K562 (cell line): ENCODE measurements at regions not wholly inside any gene's neighbourhood (a gene's known extent, or its start where the extent isn't known, plus 50 kb on each side); places are given as distances from the start of the nearest gene placed in this dataset.

Experiments
- ATAC-seq: fragments of 200-7000 bp; cut with Tn5 transposase; 3 replicates; pipeline ENCODE4 v1.9.1; 2020; ENCODE audit warnings: moderate library complexity
- BruUV-seq: library from RNA; stranded (reverse); fragments of 400-500 nt; replicated peaks from 2 replicates; lab custom pipeline; 2021; lab: Mats Ljungman, UMichigan
- CTCF ChIA-PET: fragments of 300-600 bp; formaldehyde crosslinking; extraction: SDS; loops from one replicate; lab custom pipeline; 2021; ENCODE audit warnings: low intra/inter-chr PET ratio; lab: Yijun Ruan, JAX
- POLR2A ChIA-PET: fragments of 300-600, 350-650 bp; sonication (Branson Sonifier 250); formaldehyde crosslinking; extraction: SDS; loops from one replicate; lab custom pipeline; 2021; ENCODE audit warnings: antibody characterized with exemption, inconsistent platforms; lab: Yijun Ruan, JAX
- DNase-seq, 4 experiments: peaks; one replicate each; pipeline versions ENCODE4 v3.0.0 to v3.0.0-alpha.2; 2011 to 2018; ENCODE audit warnings: low spot score in 3 of 4, mixed read lengths in 3 of 4; ENCODE audit errors: extremely low read depth in 1 of 4
- FAIRE-seq: peaks from 2 replicates; lab custom pipeline; 2011; peaks lifted over from hg19 to GRCh38; lab: Jason Lieb, UNC
- H2AFZ ChIP-seq: 2 replicates; pipeline ENCODE4 v1.6.0; 2011; ENCODE audit warnings: low read depth, low read length, control low read depth, inconsistent platforms
- H3K27ac ChIP-seq: fragments of 200-600 bp; 3 replicates; pipeline ENCODE4 v1.8.0; 2011; ENCODE audit warnings: low read depth, mild to moderate bottlenecking, control low read depth, inconsistent platforms, low read length, moderate library complexity, mixed read lengths; ENCODE audit errors: extremely low read depth
- H3K27me3 ChIP-seq, 2 experiments: fragments of 300-600 bp in 1 of 2; 2 replicates in 1 of 2; 3 replicates in 1 of 2; pipeline versions ENCODE4 v1.6.0 to v1.8.0; 2011; ENCODE audit warnings: inconsistent platforms in 2 of 2, low read length in 2 of 2, mild to moderate bottlenecking in 1 of 2, mixed read lengths in 1 of 2, moderate library complexity in 1 of 2; ENCODE audit not compliant: control insufficient read depth in 2 of 2, insufficient read depth in 2 of 2
- H3K36me3 ChIP-seq: fragments of 300-600 bp; 3 replicates; pipeline ENCODE4 v1.8.0; 2011; ENCODE audit warnings: mild to moderate bottlenecking, low read length, inconsistent platforms; ENCODE audit not compliant: control insufficient read depth, insufficient read depth
- H3K4me1 ChIP-seq, 2 experiments: fragments of 200-600 bp in 1 of 2; replicated peaks in 1 of 2; 2 replicates in 1 of 2; 3 replicates in 1 of 2; pipeline versions ENCODE4 v1.5.1 to v1.8.0; 2011; ENCODE audit warnings: inconsistent platforms in 2 of 2, low read length in 2 of 2, mild to moderate bottlenecking in 1 of 2, mixed read lengths in 1 of 2, moderate library complexity in 1 of 2; ENCODE audit not compliant: control insufficient read depth in 2 of 2, insufficient read depth in 2 of 2
- H3K4me2 ChIP-seq: 2 replicates; pipeline ENCODE4 v1.6.1; 2011; ENCODE audit warnings: low read length, control low read depth, inconsistent platforms, mixed read lengths; ENCODE audit not compliant: insufficient read depth
- H3K4me3 ChIP-seq: fragments of 200-600 bp; sonication (generic), shearing (Covaris generic); 2 replicates; pipeline ENCODE4 v1.5.1; 2016; ENCODE audit warnings: control low read depth, inconsistent platforms
- H3K79me2 ChIP-seq: fragments of 200-600 bp; 3 replicates; pipeline ENCODE4 v1.8.0; 2011; ENCODE audit warnings: low read length, inconsistent platforms; ENCODE audit not compliant: control insufficient read depth, insufficient read depth
- H3K9ac ChIP-seq, 2 experiments: 2 replicates each; pipeline versions ENCODE4 v1.6.0 to v1.6.1; 2011; ENCODE audit warnings: low read depth in 2 of 2, low read length in 2 of 2, control low read depth in 1 of 2, inconsistent platforms in 1 of 2, mild to moderate bottlenecking in 1 of 2, mixed read lengths in 1 of 2; ENCODE audit not compliant: insufficient read depth in 1 of 2
- H3K9me1 ChIP-seq: one replicate; pipeline ENCODE4 v1.6.0; 2011; ENCODE audit warnings: inconsistent platforms, mild to moderate bottlenecking, low read length, moderate library complexity; ENCODE audit not compliant: control insufficient read depth, insufficient read depth
- H3K9me3 ChIP-seq: replicated peaks from 2 replicates; pipeline ENCODE4 v1.5.1; 2011; ENCODE audit warnings: low read depth, low read length, inconsistent platforms; ENCODE audit not compliant: control insufficient read depth, insufficient read depth
- H4K20me1 ChIP-seq: replicated peaks from 2 replicates; pipeline ENCODE4 v1.6.1; 2011; ENCODE audit warnings: low read length, inconsistent platforms, mixed read lengths; ENCODE audit not compliant: control insufficient read depth, insufficient read depth
- ATF2 ChIP-seq: sonication (generic); formaldehyde crosslinking; IDR thresholded peaks from 2 replicates; pipeline ENCODE4 v1.8.1; 2022; ENCODE audit warnings: missing genetic modification reagents
- ATF3 ChIP-seq, 2 experiments: fragments of 450-650 bp in 1 of 2; sonication (generic) in 1 of 2; formaldehyde crosslinking in 1 of 2; IDR thresholded peaks in 1 of 2; conservative IDR thresholded peaks in 1 of 2; 2 replicates each; pipeline versions ENCODE4 v1.6.1 to v1.8.1; 2016 to 2023; ENCODE audit warnings: mild to moderate bottlenecking in 2 of 2, moderate library complexity in 2 of 2, inconsistent platforms in 1 of 2, missing genetic modification reagents in 1 of 2
- HIVEP1 ChIP-seq: fragments of 250-450 bp; sonication (Bioruptor Pico); IDR thresholded peaks from 2 replicates; pipeline ENCODE4 v1.4.0; 2020; ENCODE audit warnings: mild to moderate bottlenecking
- KLF13 ChIP-seq: fragments of 450-650 bp; IDR thresholded peaks from 2 replicates; pipeline ENCODE4 v1.6.1; 2016; ENCODE audit warnings: missing genetic modification characterization, low read depth, mild to moderate bottlenecking, missing compliant biosample characterization, moderate library complexity, borderline replicate concordance
- PRPF4 ChIP-seq: fragments of 200-400 bp; formaldehyde crosslinking; IDR thresholded peaks from one replicate; pipeline ENCODE4 v1.6.1; 2017; ENCODE audit warnings: low read length, low read depth, mild to moderate bottlenecking; ENCODE audit not compliant: insufficient read depth, poor library complexity, severe bottlenecking
- RBM25 ChIP-seq: fragments of 200-400 bp; formaldehyde crosslinking; IDR thresholded peaks from 2 replicates; pipeline ENCODE4 v1.6.1; 2018; ENCODE audit warnings: low read length, low read depth, moderate library complexity; ENCODE audit not compliant: severe bottlenecking
- SMAD4 ChIP-seq: fragments of 250-450 bp; sonication (Bioruptor Pico); conservative IDR thresholded peaks from 2 replicates; pipeline ENCODE4 v1.8.0; 2021; ENCODE audit warnings: inconsistent platforms, mild to moderate bottlenecking, moderate library complexity
- ZNF232 ChIP-seq: sonication (generic); formaldehyde crosslinking; IDR thresholded peaks from 2 replicates; pipeline ENCODE4 v1.8.0; 2022; ENCODE audit warnings: mild to moderate bottlenecking, missing genetic modification reagents
- ZNF263 ChIP-seq: sonication (generic); formaldehyde crosslinking; IDR thresholded peaks from 2 replicates; pipeline ENCODE4 v1.8.0; 2022; ENCODE audit warnings: mild to moderate bottlenecking, missing genetic modification reagents, borderline replicate concordance
- ZNF717 ChIP-seq: fragments of 250-450 bp; sonication (Bioruptor Pico); IDR thresholded peaks from 2 replicates; pipeline ENCODE4 v1.5.0; 2021
- in situ Hi-C: fragments of 300-500 bp; cut with MboI; formaldehyde crosslinking; loops from 4 replicates; pipeline ENCODE4 v1.15.0; 2018; ENCODE audit warnings: inconsistent platforms, mixed read lengths
- intact Hi-C: fragments of 100-400 bp; cut with micrococcal nuclease; formaldehyde crosslinking; loops from 2 replicates; pipeline ENCODE4 v1.14.2; 2022
- TF ChIP-seq, protein P1 (sequence below): fragments of 450-650 bp; IDR thresholded peaks from 2 replicates; pipeline ENCODE4 v1.6.1; 2018; ENCODE audit warnings: mild to moderate bottlenecking, low read depth; ENCODE audit not compliant: partially characterized antibody
- TF ChIP-seq, protein P2 (sequence below): sonication (generic); formaldehyde crosslinking; IDR thresholded peaks from 2 replicates; pipeline ENCODE4 v1.8.1; 2023; ENCODE audit warnings: mild to moderate bottlenecking, missing genetic modification reagents, moderate library complexity

DNA sequence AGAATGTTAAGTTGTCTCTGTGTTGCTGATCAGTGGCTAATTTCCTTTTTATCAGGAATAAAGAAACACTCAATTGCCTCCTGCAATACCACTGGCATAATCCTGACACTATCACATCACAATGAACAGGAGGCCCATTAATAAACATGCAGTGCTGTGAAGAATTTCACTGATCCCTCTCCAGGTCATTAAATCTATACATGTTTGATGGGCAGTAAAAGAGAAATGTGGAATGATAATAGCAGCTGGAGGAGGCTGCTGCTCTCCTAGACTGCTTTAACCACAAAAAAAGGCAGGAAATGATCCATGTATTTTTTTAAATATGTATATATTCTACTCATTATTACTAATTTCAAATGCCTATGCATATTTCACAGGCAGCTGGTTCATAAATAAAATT lies 202.1 kb downstream of the CENPC start:
- no peaks in the 10 kb centered on the region for H3K9me1 ChIP-seq
- ATAC-seq: no peak
- no TSS peak for BruUV-seq

More for the DNA sequence above, 202.1 kb downstream of the CENPC start:
- H4K20me1 ChIP-seq: no peaks in the 10 kb centered on the region
- no peaks in the 10 kb centered on the region for H3K27me3 ChIP-seq
- H3K4me1 ChIP-seq: no peaks in the 10 kb centered on the region
- H2AFZ ChIP-seq: no peak overlapping the region
- H3K9ac ChIP-seq: no peak overlapping the region
- no peak for DNase-seq
- H3K9me3 ChIP-seq: no peaks in the 10 kb centered on the region
- no peak overlapping the region for H3K27ac ChIP-seq
- no peaks in the 10 kb centered on the region for H3K36me3 ChIP-seq
- H3K79me2 ChIP-seq: no peaks in the 10 kb centered on the region
- in situ Hi-C loops: no loop called here
- H3K4me3 ChIP-seq: no peak overlapping the region
- TF ChIP-seq SMAD4 (CRISPR knock-in tag): no peak
- no peak for TF ChIP-seq ZNF263 (CRISPR knock-in tag)
- TF ChIP-seq, protein P1, sequence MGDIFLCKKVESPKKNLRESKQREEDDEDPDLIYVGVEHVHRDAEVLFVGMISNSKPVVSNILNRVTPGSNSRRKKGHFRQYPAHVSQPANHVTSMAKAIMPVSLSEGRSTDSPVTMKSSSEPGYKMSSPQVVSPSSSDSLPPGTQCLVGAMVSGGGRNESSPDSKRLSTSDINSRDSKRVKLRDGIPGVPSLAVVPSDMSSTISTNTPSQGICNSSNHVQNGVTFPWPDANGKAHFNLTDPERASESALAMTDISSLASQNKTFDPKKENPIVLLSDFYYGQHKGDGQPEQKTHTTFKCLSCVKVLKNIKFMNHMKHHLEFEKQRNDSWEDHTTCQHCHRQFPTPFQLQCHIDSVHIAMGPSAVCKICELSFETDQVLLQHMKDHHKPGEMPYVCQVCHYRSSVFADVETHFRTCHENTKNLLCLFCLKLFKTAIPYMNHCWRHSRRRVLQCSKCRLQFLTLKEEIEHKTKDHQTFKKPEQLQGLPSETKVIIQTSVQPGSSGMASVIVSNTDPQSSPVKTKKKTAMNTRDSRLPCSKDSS: no peak
- no peak for TF ChIP-seq ZNF232 (CRISPR knock-in tag)
- TF ChIP-seq ATF3 (IDR thresholded peaks at IDR 0.05): no peak
- TF ChIP-seq ATF3 (CRISPR knock-in tag; conservative IDR thresholded peaks at IDR 0.05): no peak
- no peak for TF ChIP-seq KLF13 (tag)
- no peak for TF ChIP-seq ZNF717
- no peak for TF ChIP-seq RBM25
- TF ChIP-seq, protein P2, sequence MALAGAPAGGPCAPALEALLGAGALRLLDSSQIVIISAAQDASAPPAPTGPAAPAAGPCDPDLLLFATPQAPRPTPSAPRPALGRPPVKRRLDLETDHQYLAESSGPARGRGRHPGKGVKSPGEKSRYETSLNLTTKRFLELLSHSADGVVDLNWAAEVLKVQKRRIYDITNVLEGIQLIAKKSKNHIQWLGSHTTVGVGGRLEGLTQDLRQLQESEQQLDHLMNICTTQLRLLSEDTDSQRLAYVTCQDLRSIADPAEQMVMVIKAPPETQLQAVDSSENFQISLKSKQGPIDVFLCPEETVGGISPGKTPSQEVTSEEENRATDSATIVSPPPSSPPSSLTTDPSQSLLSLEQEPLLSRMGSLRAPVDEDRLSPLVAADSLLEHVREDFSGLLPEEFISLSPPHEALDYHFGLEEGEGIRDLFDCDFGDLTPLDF (CRISPR knock-in tag): no peak
- no peak for TF ChIP-seq PRPF4
- no peak for TF ChIP-seq ATF2
- TF ChIP-seq HIVEP1 (CRISPR knock-in tag): no peak
- H3K4me2 ChIP-seq: no peak overlapping the region
- no peak for FAIRE-seq
- ChIA-PET POLR2A (no interaction called here), CTCF (no interaction called here)
- intact Hi-C loops: no loop called here
